Heart left ventricle (tissue), 16 donors: ENCODE measurements at regions not wholly inside any gene's neighbourhood (a gene's known extent, or its start where the extent isn't known, plus 50 kb on each side); places are given as distances from the start of the nearest gene placed in this dataset.

Source experiments
- ATAC-seq, 4 donors: fragments of 200-7000 bp; cut with Tn5 transposase; one replicate each; pipeline ENCODE4 v1.9.1; 2020 to 2022; ENCODE audit warnings: moderate library complexity in 4 of 4, mild to moderate bottlenecking in 3 of 4, moderate number of reproducible peaks in 1 of 4
- DNase-seq, 5 donors: peaks; one replicate each; pipeline ENCODE4 v3.0.0-alpha.2; 2020
- H3K27ac ChIP-seq, 12 donors: fragments of 200-600 bp; sonication (generic) in 4 of 12; one replicate each; pipeline versions ENCODE4 v1.5.0 to v1.8.0; 2016 to 2022; ENCODE audit warnings: mild to moderate bottlenecking in 2 of 12
- H3K27me3 ChIP-seq, 9 donors: fragments of 200-600 bp; sonication (generic) in 2 of 9; one replicate each; pipeline versions ENCODE4 v1.5.1 to v1.8.0; 2016 to 2022; ENCODE audit warnings: mild to moderate bottlenecking in 3 of 9
- H3K36me3 ChIP-seq, 9 donors: fragments of 200-600 bp; sonication (generic) in 2 of 9; one replicate each; pipeline versions ENCODE4 v1.5.0 to v1.8.0; 2018 to 2022; ENCODE audit warnings: mild to moderate bottlenecking in 2 of 9
- H3K4me1 ChIP-seq, 12 donors: fragments of 200-600 bp; sonication (generic) in 4 of 12; one replicate each; pipeline versions ENCODE4 v1.5.0 to v1.8.0; 2016 to 2022; ENCODE audit warnings: mild to moderate bottlenecking in 3 of 12
- H3K4me3 ChIP-seq, 12 donors: fragments of 200-600 bp; sonication (generic) in 4 of 12; one replicate each; pipeline versions ENCODE4 v1.5.0 to v1.8.0; 2017 to 2022; ENCODE audit warnings: mild to moderate bottlenecking in 9 of 12, moderate library complexity in 4 of 12
- H3K9me3 ChIP-seq, 12 donors: fragments of 200-600 bp; sonication (generic) in 4 of 12; one replicate each; pipeline versions ENCODE4 v1.5.0 to v1.8.0; 2016 to 2022; ENCODE audit warnings: mild to moderate bottlenecking in 1 of 12
- CTCF ChIP-seq, 12 donors: fragments of 200-600 bp; sonication (generic) in 4 of 12; IDR thresholded peaks; one replicate each; pipeline versions ENCODE4 v1.5.0 to v1.8.0; 2018 to 2022; ENCODE audit warnings: antibody characterized with exemption in 12 of 12, mild to moderate bottlenecking in 5 of 12
- POLR2A ChIP-seq, 2 donors: fragments of 450-650 bp; IDR thresholded peaks; one replicate each; pipeline ENCODE4 v1.6.1; 2017; ENCODE audit warnings: antibody characterized with exemption in 2 of 2, mild to moderate bottlenecking in 2 of 2, moderate library complexity in 2 of 2
- WGBS, 4 donors: extraction: QIAGEN DNeasy Blood & Tissue Kit in 2 of 4; methylation state at CpG; one replicate each; pipeline versions ENCODE4 v1.1.5 to v1.1.7; 2013 to 2018; 5-methylcytosine and 5-hydroxymethylcytosine counted together
- intact Hi-C, 10 donors: fragments of 100-400 bp; cut with DNase I; formaldehyde crosslinking; loops; one replicate each; pipeline versions ENCODE4 v1.11.1 to v1.14.2; 2022
- donor health status: ischemic (EF 13 %, LVEDD 7.1; RV severe dilation, severe dysfunction).
- donor health status: healthy with polysubstance abuse.
- donor health status: DM: no; HTN: yes; CAD: no.
- donor health status: DM: no; HTN: no; CAD: no.
- donor health status: ischemic (EF 25% LVEDD 6.9; RV normal size, moderate dysfunction).
- donor health status: ischemic (EF 25% LVEDD 5.7; RV mildly dilated, moderate dysfunction).
- donor health status: healthy.
- donor health status: DM: yes; HTN: yes; CAD: no.
- donor health status: ischemic (EF 35%, LVEDD 5.7; RV mildly dilated, moderate dysfunction).
- donor health status: nonischemic (EF 11% LVEDD 7.7; RV severe dilation, severe dysfunction).
- donor health status: DM: yes; HTN: yes; CAD: no.
- donor health status: PGD.
- donor health status: ischemic (EF 29% LVEDD 5.4; RV normal size, mild dysfunction).
- donor health status: nonischemic (EF 23%, LVEDD 6.1; RV moderate dilation, normal function).

- H3K4me1 ChIP-seq: peaks cover 0 to 7% (median 3%) of the 10 kb centered on the region in 12 donors
- WGBS, 4 donors: 85 to 90% (median 89%) methylated on average over 2 of the region's 2 CpGs
- ATAC-seq (no peak), DNase-seq (no peak)
- H3K36me3 ChIP-seq: no peaks in the 10 kb centered on the region
- H3K27me3 ChIP-seq: no peaks in the 10 kb centered on the region
- no peaks in the 10 kb centered on the region for H3K9me3 ChIP-seq
- TF ChIP-seq CTCF (IDR thresholded peaks at IDR 0.05) (no peak), POLR2A (IDR thresholded peaks at IDR 0.05) (no peak)
- H3K4me3 ChIP-seq: no peak overlapping the region
- no peak overlapping the region for H3K27ac ChIP-seq
- intact Hi-C loops: no loop called here
Observed at GRCh38 chr1:222314839-222315238, 233.1 kb downstream of the HHIPL2 start.

GRCh38 chr1:222310836-222311235 is 237.1 kb downstream of the HHIPL2 start:
- H3K9me3 ChIP-seq: no peaks in the 10 kb centered on the region
- TF ChIP-seq CTCF (IDR thresholded peaks at IDR 0.05) (no peak), POLR2A (IDR thresholded peaks at IDR 0.05) (no peak)
- no peak overlapping the region for H3K4me3 ChIP-seq
- peak overlapping the region in 4 of 12 donors; percentile 25 to 42 (median 34) for H3K27ac ChIP-seq
- intact Hi-C loops: no loop called here
- 15 to 43% (median 36%) methylated on average over 4 to 5 of the region's 5 CpGs for WGBS, 4 donors
- DNase-seq: peak in 4 of 5 donors; percentile 55 to 64 (median 59)
- peaks cover 0 to 7% (median 3%) of the 10 kb centered on the region in 12 donors for H3K4me1 ChIP-seq
- ATAC-seq: peak; percentile 64 to 94 (median 84)
- no peaks in the 10 kb centered on the region for H3K36me3 ChIP-seq
- no peaks in the 10 kb centered on the region for H3K27me3 ChIP-seq

- Histone ChIP-seq H3K4me1 (peaks cover 0 to 7% (median 3%) of the 10 kb centered on the region in 12 donors), H3K27ac (no peak overlapping the region)
- WGBS, 4 donors: 39 to 67% (median 52%) methylated on average over 2 of the region's 2 CpGs
Observed at GRCh38 chr1:222307621-222308020, 240.3 kb downstream of the HHIPL2 start.

GRCh38 chr1:222306512-222306911 is 241.4 kb downstream of the HHIPL2 start:
- Histone ChIP-seq H3K36me3 (no peaks in the 10 kb centered on the region), H3K27me3 (no peaks in the 10 kb centered on the region), H3K9me3 (no peaks in the 10 kb centered on the region), H3K4me1 (peaks cover 0 to 7% (median 3%) of the 10 kb centered on the region in 12 donors), H3K27ac (no peak overlapping the region), H3K4me3 (no peak overlapping the region)
- no peak for TF ChIP-seq POLR2A (IDR thresholded peaks at IDR 0.05)
- TF ChIP-seq CTCF (IDR thresholded peaks at IDR 0.05): no peak
- no peak for ATAC-seq
- WGBS, 4 donors: 85 to 96% (median 95%) methylated on average over 1 of the region's 1 CpG
- DNase-seq: no peak
- intact Hi-C loops: no loop called here

More at GRCh38 chr1:222307621-222308020, 240.3 kb downstream of the HHIPL2 start:
- Histone ChIP-seq H3K27me3 (no peaks in the 10 kb centered on the region), H3K4me3 (no peak overlapping the region), H3K9me3 (no peaks in the 10 kb centered on the region), H3K36me3 (no peaks in the 10 kb centered on the region)
- intact Hi-C loops: no loop called here
- no peak for DNase-seq
- TF ChIP-seq POLR2A (IDR thresholded peaks at IDR 0.05) (no peak), CTCF (IDR thresholded peaks at IDR 0.05) (no peak)
- ATAC-seq: no peak
